Right ventricle myocardium superior (tissue), 1 donor: ENCODE measurements at regions not wholly inside any gene's neighbourhood (a gene's known extent, or its start where the extent isn't known, plus 50 kb on each side); places are given as distances from the start of the nearest gene placed in this dataset.

ENCODE experiments used
- ATAC-seq: fragments of 200-7000 bp; cut with Tn5 transposase; one replicate; pipeline ENCODE4 v1.9.1; 2020; ENCODE audit warnings: mild to moderate bottlenecking; ENCODE audit not compliant: poor library complexity
- DNase-seq: peaks from one replicate; pipeline ENCODE4 v3.0.0-alpha.2; 2020
- intact Hi-C: fragments of 100-400 bp; cut with DNase I; formaldehyde crosslinking; loops from one replicate; pipeline ENCODE4 v1.11.2; 2022
- donor health status: DM: no; HTN: yes; CAD: no; lungs with severe emphysema.

DNA sequence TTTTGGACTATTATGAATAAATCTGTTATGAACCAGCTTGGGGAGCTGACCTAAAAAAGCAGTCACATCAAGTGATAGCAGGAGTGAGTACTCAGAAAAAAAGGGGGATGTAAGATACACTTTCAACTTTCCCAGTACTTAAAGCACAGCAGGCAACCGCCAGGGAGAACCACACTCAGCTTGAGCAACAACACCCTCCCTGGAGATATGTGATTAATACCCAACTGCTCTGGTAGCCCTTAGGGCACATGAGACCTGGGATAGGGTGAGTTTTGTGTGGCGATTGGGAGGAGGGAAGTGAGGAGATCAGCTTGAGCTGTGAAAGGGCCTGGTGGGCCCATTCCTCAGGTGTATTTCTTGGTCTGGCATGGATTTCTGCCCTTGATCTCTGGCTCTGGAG lies 220.3 kb upstream of the SFRP2 start:
- no peak for ATAC-seq

DNA sequence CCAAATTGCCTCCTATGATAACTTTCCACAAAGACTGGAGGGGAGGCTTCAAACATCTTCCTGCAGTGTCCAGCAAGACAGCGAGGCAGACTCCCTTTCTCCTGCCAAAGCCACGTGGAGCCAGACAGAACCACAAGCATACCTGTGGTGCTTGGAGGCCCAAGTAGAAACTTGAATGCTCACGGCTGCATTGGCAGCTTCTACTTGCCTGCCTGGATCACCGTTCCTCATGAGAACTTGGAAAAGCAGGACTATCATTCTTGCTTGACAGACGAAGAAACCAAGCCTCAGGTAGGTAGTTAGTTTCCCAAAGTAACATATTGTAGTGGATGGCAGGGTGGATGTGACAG lies 216.3 kb upstream of the SFRP2 start:
- no peak for ATAC-seq
- intact Hi-C loops: no loop called here

More for the DNA sequence above, 220.3 kb upstream of the SFRP2 start:
- no peak for DNase-seq
- intact Hi-C loops: no loop called here

DNA sequence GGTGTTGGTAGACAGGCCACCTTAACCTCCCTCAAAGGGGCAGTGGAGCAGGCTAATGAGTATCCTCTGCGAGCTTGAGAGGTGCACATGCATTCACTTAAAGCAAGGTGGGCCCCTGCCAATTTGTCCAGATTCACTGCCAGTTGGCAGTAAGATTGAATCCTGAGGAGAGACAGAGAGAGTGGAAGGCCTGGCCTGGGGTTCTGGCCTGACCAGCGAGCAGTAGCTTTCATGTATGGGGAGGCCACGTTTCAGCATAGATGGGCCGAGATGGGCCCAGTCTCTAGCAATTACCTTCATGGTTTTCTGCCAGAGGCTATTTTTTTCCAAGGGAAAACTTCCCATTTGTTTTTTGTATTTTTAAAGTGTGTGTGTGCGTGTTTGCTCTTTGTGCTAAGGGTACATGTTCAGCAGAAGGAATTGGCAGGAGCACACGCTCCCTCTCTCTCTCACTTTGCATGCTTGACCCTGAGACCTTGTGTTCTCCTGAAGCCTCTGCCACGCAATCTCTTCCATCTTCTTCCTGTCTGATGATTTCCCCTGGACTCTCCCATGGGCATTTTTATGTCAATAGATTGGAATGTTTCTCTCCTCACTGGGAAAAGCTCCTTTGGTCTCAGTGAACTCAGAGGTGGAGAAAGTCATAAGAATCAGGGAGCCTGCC lies 215.8 kb upstream of the SFRP2 start:
- DNase-seq (no peak), ATAC-seq (peak; percentile 20)
- intact Hi-C loops: no loop called here

More for the DNA sequence above, 216.3 kb upstream of the SFRP2 start:
- DNase-seq: no peak

DNA sequence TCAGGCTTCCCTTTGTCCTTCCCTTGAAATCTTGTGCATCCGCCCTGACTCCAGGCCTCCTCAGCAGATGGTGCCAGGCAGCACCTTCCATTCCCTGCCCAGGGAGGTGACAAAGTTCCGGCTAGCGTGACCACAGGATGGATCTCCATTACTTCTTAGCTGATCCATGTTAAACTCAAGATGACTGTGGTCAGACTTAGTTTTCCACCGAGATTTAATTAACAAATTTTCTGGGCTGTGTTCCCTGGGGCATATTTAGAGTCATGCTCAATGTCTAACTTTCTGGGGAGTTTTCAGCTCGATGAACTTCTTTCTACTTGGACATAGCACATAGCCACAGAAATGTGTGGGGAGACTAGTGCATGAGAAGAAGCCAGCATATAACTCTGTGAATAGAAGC lies 215.1 kb upstream of the SFRP2 start:
- ATAC-seq: no peak
- intact Hi-C loops: no loop called here
- DNase-seq: no peak

DNA sequence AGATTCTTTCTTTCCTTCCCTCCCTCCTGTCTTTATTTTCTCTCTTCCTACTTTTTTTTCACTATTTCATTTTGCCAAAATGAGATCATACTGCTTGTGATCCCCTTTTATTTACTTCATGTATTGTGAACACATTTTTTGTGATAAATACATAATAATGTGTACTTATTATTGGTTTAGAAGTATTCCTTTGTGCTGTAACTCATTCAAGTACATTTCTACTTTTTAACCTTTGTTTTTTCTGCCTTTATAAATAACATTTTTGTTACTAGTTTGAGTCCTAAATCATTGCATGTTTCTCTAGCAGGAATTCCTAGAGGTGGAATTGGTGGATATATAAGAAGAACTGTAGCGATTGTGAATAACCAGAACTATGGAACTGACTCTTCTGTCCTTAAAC lies 214.5 kb upstream of the SFRP2 start:
- ATAC-seq (no peak), DNase-seq (no peak)
- intact Hi-C loops: no loop called here

DNA sequence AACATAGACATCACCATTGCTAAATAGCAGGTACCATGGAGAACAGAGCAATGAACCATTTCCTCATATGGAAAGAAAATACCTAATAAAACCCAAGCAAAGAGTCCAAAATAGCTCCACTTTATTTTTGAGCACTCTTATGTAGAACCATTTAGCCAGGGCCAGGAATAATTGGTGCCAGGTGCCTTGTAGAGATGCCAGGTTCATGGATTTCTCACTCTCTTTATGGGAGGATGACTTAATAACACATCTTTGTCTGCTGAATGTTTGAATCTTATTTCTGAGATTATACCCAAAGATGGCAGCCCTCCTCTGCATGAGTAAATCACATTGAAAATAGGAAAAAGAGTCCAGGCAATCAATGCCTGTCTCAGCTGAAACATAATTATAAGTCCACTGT lies 212.3 kb upstream of the SFRP2 start:
- no peak for ATAC-seq
- intact Hi-C loops: no loop called here

DNA sequence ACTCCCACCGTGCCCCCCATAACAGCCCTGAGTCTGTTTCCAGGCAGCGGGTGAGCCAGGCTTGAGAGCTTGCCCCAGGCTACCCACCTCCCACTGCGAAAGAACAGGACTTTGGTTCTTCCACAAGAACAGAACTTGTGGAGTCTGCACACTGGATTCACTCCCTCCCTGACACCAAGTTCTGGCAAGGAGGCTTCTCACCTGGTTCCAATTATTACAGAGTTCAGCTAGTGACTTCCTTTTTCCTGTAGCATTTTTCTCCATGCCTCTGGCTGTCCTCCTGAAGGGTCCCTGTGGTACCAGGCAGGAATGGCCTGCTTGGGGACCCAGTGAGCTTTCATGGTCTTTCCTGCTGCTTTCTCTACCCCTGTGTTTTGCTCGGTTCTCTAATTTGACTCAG lies 208.6 kb upstream of the SFRP2 start:
- intact Hi-C loops: no loop called here
- ATAC-seq: no peak
- DNase-seq: no peak

More for the DNA sequence above, 212.3 kb upstream of the SFRP2 start:
- no peak for DNase-seq

DNA sequence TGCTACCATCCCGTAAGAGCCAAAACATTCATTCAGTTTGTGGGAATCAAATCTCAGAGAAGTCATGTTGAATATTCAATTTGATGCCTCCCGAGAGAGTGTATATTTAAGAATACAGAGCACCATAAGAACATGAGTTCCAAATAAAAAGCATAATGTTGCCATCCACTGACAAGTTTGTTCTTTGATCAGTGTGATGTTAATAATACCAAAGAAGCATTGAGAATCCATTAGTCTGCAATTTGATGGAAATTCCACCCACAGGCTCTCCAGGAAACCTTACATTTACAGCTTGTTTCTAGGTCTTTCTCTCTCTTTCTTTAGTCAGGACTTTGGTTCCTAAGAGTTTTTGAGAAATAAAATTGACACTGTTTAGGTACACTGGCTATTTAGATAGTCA lies 200.6 kb upstream of the SFRP2 start:
- DNase-seq (no peak), ATAC-seq (no peak)
- intact Hi-C loops: no loop called here

DNA sequence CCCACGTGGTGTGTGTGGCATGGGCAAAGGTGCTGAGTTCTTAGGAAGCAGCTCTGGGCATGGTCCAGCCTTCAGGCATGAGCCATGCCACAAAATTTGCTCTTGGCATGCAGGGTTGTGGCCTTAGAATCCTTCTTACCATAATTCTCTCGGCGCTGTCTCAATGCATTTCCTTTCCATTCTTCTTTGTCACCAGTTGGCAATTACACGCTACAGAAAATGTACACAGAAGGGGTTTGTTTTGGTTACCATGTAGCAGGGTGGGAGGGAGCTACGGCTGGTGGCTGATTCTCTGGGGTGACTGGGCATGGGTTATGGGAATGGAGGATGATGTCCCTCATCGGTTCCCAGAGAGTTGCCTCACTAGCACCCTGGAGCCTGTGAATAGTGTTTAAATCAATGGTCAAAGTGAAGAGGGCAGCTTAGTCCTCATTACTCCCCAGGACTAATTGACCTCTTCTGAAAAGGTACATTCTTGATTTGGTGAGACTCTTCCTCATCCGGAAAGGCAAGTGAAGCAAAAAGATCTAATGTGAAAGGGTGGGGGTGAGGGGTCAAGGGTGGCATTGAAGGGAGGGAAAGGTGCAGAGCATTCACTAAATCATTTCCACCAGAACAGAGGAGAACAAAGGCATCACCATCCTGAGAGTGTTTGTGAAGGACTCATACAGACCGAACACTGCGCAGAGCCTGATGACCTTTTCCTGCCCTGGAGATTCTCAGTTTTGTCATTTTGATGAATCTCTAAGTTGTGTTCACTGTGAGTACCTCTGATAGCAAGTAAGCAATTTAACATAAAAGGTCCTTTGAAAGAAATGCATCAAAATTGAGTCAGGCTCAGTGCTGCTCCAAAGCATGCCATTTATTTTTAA lies 199.8 kb upstream of the SFRP2 start:
- ATAC-seq (no peak), DNase-seq (no peak)
- intact Hi-C loops: no loop called here

DNA sequence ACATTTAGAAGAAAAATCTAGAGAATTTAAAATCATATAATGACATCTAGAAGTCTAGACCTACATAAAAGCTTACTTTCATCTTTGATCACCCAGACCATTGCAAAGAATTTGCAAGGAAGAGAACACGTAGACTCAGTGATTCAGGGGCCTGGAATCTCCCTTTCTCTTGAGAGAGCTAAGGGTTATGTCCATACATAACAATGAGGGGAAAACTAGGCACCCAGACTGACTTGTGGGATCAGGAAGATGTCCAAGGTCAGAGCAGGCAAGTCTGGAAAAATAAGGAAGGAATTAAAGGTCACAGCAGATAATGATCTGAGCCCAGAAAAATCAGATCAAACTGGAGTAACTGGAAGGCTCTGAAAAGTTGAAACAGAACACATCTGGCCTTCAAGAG lies 198.4 kb upstream of the SFRP2 start:
- intact Hi-C loops: no loop called here
- DNase-seq (no peak), ATAC-seq (no peak)

DNA sequence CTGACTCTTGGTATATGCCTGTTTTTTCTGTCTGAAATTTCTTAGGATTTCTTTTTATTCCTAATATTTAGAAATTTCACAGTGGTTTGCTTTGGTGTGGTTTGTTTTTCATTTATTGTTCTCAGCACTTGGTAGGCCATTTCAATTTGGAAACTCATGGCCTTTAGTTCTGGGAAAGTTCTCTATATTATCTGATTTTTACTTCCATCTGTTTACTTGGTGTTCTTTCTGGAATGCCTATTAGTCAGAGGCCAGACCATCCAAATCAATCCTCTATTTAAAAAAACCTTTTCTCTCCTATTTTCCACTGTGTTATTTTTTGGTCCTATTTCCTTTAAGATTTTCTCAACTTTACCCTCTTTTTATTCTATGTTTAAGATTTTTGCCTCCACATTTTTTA lies 188.1 kb upstream of the SFRP2 start:
- intact Hi-C loops: no loop called here
- DNase-seq (no peak), ATAC-seq (no peak)

DNA sequence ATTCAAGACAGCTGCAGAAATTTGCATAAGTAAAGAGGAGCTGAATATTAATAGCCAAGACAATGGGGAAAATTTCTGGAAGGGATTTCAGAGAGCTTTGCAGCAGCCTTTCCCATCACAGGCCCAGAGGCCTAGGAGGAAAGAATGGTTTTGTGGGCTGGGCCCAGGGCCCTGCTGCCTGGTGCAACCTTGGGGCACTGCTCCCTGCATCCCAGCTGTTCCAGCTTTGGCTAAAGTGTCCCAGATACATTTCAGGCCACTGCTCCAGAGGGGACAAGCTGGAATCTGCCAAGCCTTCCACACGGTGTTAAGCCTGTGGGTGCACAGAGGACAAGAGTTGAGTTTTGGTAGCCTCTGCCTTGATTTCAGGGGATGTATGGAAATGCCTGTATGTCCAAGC lies 185.6 kb upstream of the SFRP2 start:
- intact Hi-C loops: no loop called here
- no peak for ATAC-seq
- no peak for DNase-seq

DNA sequence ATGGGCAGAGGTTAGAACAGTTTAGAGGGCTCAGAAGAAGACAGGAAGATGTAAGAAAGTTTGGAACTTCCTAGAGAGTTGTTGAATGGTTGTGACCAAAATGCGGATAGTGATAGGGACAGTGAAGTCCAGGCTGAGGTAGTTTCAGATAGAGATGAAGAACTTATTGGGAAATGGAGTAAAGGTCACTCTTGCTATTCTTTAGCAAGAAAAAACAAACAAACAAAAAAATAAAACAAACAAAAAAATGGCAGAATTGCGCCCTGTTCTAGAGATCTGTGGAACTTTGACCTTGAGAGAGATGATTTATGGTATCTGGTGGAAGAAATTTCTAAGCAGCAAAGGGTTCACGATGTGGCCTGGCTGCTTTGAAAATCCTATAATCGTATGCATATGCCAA lies 185.1 kb upstream of the SFRP2 start:
- intact Hi-C loops: no loop called here
- no peak for ATAC-seq
- DNase-seq: no peak

DNA sequence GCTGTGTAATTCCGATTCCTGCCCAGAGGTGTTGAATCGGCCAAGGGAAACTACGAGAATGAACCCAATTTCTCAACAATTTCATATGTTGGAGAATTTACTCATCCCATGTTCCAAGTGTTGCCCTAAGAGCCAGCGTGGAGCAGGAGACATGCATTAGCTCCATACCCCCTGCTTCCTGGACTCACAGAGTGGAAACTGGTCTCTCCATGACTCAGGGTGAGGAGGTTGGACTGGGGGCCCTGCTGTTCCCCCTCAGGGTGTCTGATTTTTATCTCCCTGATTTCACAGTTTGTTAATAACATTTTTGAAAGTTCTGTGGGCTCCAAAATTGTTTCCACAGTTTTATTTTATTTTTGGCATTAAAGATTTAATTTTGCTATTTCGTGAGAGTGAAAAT lies 183.0 kb upstream of the SFRP2 start:
- no peak for DNase-seq
- ATAC-seq: no peak
- intact Hi-C loops: no loop called here

DNA sequence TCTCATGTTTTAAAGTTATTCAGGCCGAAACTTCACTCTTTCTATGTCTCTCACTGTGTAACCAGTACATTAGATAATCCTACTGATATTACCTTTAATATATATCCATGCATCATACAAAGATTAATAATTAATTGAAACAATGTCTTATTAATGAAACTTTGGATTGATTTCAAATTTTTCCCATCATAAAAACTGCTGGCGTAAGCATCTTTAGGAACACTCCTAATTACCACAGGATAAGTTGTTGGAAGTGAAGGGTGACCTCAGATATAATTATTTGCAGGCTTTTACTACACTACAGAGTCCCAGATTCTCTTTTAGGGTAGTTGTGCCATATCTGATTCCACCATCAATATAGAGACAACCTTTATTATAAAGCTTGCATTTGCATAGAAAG lies 181.3 kb upstream of the SFRP2 start:
- DNase-seq: no peak
- intact Hi-C loops: no loop called here
- no peak for ATAC-seq

DNA sequence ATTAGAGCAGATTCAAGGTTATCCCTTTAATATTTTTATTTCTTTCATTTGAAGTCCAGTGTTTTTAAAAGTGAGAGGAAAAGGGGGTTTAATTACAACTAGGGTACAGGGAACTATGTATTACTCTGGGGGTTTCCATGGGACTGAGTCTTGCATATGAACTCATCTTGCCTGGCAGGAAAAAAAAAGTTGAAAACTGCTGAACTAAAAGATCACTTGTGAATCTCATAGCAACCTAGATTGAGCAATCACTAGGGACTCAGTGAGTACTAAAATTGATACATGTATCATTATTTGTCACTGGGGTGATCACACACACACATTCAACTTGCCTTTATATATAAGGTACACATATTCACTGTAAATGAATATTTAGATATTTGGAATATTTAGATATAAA lies 180.7 kb upstream of the SFRP2 start:
- intact Hi-C loops: no loop called here
- no peak for ATAC-seq
- DNase-seq: no peak

DNA sequence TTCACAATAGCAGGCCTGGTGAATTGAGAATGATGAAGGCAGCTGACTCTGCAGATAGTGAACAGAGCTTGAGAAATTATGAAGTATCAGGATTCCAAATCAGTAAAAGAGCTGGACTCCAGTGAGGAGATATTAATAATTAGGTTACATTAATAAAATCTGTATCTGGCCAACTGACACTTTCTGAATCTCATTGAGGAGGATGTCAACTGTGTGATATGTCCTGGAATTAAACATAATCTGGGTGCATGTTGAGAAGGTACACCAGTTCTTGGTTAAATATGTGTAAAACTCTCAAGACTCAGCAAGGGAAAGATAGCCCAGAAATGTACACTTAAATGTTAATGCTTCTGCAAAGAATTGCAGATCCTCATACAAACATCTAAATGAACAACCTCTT lies 177.8 kb upstream of the SFRP2 start:
- ATAC-seq: no peak
- intact Hi-C loops: no loop called here

DNA sequence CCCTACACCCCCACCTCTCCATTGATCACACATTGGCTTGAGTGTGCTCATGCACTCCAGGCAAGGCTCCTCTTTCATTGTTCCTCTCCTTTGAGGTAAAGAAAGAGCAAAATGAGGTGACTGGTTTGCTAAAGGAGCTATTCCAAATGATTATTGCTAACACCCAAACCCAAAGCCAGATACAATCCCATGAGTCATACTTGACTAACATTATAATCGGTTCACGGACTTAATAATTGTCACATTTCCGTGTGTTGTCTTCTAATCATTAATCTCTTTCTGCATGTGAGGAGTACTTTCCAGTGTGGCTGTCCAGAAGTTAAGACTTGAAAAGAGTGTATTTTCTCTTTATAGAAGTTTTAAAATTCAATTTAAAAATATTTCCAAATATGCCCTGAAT lies 174.3 kb upstream of the SFRP2 start:
- intact Hi-C loops: no loop called here
- DNase-seq: no peak
- ATAC-seq: no peak

More for the DNA sequence above, 177.8 kb upstream of the SFRP2 start:
- DNase-seq: no peak

DNA sequence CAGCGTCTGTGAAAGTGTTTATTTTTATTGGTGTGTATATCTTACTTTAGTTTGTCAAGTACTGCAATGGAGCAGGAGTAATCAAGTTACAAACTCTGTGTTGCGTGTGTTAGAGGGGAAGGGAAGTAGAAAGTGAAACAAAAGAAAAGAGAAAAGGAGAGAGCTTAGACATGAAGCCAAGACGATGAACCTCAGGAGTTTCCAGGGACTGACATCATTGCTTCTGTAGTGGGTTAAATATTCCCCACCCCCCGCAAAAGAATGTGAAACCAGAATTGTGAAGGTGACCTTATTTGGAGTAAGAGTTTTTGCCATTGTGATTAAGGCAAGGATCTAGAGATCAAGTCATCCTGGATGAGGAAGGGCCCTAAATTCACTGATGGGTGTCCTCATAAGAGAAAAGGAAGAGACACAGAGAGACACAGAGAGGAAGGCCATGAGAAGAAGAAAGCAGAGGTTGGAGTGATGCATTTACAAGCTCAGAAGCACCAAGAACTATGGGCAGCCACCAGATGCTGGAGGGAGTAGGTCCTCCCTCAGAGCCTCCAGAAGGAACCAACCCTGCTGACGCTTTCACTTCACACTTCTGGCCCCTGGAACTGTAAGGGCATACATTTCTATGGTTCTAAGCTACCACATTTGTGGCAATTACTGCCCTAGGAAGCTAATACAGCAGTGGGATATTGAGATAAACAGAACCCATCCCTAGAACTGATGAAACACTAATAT lies 173.6 kb upstream of the SFRP2 start:
- no peak for ATAC-seq
- no peak for DNase-seq
- intact Hi-C loops: no loop called here

DNA sequence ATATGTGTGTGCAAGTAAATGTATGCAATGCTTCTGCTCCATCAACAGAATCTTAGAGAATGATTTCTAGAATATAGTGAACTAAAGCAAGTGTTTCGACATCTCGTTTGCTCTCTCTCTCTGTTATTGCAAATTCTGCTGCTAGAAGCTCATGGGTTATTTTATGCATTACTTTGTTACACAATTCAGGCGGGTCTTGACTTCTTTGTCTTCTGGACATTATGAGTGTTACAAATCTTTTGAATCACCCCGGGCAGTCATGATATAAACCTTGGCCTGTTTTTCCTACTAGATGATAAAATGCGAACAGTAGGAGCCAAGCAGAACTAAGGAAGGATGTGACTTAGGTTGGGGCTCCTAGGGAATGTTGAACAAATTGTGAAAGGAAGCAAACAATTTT lies 166.4 kb upstream of the SFRP2 start:
- DNase-seq: no peak
- intact Hi-C loops: no loop called here
- no peak for ATAC-seq
